Glomerular visceral epithelial cell (primary cell): ENCODE measurements at regions not wholly inside any gene's neighbourhood (a gene's known extent, or its start where the extent isn't known, plus 50 kb on each side); places are given as distances from the start of the nearest gene placed in this dataset.

Experiments used
- DNase-seq: peaks from one replicate; pipeline ENCODE4 v3.0.0-alpha.2; 2016; ENCODE audit errors: extremely low spot score

- DNase-seq: no peak
These were observed 526.4 kb upstream of the SPHKAP start for GRCh38 chr2:228707846-228708245.

- no peak for DNase-seq
These were observed 523.8 kb upstream of the SPHKAP start for GRCh38 chr2:228705318-228705717.

DNA sequence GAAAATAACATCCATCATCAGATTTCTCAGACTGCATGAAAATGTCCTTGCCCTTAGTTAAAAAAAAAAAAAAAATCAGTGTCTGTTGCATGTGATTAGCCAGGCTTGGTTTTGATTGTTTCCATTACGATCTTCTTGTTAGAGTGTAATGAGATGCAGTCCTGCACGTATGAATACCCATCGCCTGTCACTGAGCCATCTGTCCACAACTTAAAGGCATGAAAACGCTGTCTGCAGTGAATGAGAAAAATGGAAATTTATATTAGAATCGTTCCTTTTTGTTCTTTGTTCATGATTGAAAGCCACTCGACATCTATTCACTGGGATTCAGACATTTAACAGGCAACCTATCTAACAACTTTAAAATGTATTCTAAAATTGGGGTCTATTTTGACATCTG, 521.7 kb upstream of the SPHKAP start:
- no peak for DNase-seq

DNA sequence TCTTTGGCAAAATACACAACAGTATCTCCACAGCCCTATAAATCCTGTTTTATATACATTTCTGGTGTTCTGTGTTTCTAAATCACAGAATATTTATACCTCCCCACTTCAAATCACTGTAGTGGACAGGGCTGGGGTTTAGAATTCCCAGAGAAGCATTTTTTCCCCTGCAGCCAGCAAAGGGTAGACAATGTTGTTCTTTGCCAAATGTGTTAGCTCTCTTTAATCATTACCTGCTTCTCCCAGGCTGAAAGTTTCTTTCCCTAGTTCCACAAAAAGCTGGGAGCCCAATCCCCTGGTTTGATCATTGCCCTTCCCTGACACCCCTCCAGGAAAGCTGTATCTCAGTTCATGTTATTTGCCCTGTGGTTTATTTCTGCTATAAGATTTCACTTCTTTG, 520.0 kb upstream of the SPHKAP start:
- DNase-seq: no peak

GRCh38 chr2:228700638-228701037, 519.2 kb upstream of the SPHKAP start:
- DNase-seq: peak; percentile 17

- no peak for DNase-seq
These were observed 518.4 kb upstream of the SPHKAP start for GRCh38 chr2:228699888-228700287.

DNA sequence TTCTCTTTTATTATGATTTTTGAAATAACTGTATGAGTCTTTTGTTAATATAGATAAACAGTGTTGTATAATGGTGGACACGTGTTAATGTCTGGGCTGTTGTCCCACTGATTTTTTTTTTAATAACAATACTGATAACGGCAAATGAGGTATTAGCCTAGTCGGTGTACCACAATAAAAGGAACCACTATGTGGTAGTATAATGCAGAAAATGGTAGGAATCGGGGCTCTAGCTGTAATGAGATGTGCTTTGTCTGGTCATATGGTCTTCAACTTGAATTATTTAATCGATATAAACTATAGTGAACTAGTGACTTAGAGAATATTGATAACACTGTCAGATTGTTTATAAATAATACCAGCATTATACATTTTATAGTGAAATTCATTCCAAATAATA, 517.9 kb upstream of the SPHKAP start:
- no peak for DNase-seq

- no peak for DNase-seq
These were observed 517.5 kb upstream of the SPHKAP start for GRCh38 chr2:228698963-228699362.

DNA sequence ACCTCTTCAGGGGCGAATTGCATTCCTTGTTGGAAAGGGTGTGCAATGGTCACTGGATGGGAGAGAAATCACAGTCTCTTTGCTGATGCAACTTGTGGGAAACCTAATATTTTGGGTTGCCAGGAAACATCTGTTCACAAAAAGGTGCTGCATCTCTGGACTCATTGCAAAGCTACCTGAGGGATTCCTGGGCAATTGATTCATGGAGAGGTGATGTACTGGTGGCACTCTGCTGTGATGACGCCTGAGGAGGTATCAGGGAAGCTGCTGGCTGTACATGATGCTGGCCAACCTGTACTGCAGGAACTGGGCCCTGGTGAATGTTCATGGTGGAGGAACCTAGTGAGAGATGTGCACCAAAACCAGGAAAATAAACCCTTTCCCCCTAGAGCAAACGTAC, 516.0 kb upstream of the SPHKAP start:
- no peak for DNase-seq

DNA sequence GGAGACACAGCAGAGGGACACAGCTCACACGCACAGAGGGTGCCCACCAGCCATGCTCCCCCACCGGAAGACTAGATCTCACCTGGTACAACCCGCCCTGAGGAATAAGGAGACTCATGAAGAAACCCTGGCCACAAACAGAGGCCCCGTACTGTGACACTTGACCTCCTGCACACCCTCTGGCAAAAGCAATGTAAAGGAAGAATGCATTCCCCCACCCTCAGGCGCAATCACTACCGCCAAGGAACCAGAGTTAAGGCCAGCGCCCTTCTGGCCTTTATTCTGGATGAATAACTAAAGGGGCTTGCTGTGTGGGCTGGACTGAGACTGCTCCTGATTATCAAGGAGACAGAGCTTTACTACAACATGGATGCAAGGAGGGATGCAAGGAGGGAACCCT, 509.2 kb upstream of the SPHKAP start:
- DNase-seq: no peak

DNA sequence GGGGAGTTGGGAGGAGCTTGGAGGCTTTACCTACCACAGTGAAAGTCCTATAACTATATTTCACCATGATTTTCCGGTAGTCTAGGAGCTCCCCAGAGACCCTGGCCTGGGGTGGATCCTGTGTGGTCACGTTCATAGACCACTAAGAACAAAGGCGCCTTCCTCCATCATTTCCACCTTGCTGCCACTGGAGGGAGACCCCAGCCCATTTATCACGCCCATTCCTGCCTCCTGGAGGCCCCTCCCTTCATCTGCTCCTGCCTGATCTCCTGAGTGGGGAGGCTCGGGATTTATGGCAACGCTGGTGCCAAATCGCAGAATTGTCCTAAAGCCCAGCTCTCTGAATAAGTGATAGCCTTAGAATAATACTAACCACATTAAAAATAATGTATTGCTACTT, 507.6 kb upstream of the SPHKAP start:
- no peak for DNase-seq

DNA sequence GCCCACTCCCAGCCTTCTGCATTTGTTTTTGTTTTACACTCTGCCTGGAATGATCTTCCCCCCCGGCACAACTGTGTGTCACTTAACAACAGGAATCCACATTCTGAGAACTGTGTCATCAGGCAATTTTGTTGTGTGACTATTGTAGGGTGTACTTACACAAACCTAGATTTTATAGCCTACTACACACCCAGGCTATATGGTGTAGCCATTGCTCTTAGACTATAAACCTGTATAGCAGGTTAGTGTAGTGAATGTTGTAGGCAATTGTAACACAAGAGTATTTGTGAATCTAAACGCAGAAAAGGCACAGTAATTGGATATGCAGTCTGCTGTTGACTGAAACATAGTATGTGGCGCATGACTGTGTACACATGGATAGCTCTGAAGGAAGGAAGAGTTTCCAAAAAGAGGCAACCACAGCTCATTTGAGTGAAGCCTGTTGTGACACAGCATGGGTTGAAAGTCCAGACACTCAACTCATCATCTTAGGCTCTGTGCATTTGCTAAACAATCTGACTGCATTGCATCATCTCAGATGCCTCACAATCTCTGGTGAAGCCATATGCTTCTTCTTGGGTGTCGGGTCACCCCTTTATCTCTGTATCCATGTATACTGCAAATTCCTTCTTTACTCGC, 506.6 kb upstream of the SPHKAP start:
- no peak for DNase-seq

GRCh38 chr2:228681979-228682378, 500.5 kb upstream of the SPHKAP start:
- DNase-seq: no peak

- peak; percentile 36 for DNase-seq
These were observed 499.9 kb upstream of the SPHKAP start for GRCh38 chr2:228681426-228681825.

- no peak for DNase-seq
These were observed 496.6 kb upstream of the SPHKAP start for GRCh38 chr2:228678110-228678509.

DNA sequence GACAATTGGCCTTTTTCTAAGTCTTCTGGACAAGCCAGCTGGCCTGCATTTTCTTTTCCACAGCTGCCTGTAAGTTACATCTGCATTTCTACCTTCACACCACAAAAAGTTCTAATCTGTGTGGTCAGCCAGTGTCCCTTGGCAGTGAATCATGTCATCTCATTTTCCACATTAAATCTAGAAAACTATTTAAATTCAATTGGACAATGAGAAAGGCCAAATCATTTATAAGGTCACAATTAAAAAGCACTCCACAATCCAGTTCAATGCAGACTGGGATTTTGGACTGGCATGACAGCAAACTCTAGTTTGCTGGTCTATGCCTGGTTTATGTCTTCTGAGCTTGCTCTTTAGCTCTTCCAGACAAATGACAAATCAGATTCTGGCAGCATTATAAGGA, 494.2 kb upstream of the SPHKAP start:
- DNase-seq: no peak

DNA sequence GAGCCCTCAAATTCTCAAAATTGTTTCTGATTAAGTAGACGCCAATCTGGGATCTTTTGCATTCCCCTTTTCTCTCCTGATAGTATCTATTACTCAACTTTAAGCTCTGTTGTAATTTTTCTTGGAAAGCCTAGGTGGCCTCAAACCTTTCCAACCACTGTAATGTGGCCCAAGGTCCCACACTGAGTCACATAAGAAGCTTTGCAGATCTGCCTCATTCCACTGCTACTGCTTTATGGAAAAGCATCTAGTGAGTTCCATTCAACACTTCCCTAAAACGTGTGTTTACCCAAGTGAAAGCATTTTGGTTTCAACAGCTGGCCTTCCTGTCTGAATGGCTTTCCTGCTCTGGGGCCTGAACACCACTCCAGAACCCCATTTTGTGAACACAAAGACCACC, 493.6 kb upstream of the SPHKAP start:
- DNase-seq: no peak

DNA sequence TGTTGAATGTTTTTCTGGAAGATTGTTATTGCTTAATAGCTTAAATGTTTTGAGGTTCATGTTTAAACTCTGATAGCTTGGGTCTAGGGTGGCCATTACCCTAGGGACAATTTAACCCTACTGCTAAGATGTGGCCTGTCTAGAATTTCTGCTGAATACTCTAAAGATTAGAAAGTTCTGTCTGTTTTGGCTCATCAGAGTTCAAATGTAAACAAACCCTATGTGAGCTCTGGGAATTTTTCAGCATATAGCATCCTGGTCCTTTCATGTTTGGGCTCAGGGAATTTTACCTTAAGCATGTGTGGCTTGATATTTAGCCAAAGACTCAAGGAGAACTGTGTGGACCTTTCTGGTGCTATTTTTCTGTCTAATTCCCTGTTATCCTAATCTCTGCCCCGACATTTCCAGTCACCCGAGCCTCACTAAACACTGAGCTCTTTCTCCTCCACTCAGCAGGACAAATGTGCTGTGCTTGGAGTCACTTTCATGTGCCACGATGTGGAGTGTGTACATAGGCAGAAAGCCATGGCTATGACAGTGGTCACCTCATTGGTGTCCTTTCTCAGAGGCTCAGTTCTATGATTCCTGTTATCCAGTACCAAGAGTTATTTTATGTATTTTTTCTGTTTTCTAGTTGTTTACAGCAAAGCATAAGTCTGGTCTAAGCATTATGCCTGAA, 492.5 kb upstream of the SPHKAP start:
- DNase-seq: no peak

DNA sequence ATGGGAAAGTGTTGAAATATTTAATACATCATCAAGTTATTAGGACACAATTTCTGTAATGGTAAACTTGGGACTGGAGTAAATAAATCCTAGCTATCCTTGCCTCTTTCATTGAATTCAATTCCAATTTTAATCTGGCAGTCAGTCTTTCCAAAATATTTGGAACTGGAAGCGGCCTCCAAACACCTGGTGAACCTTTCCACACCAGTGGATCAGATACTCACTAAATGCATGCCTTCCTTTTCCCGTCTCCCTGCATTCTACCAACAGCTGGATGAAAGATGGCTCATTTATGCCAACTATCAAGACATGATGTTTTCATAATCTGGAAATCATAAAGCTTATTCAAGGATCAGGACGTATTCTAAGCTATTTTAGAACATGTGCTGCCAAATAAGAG, 488.2 kb upstream of the SPHKAP start:
- DNase-seq: no peak

DNA sequence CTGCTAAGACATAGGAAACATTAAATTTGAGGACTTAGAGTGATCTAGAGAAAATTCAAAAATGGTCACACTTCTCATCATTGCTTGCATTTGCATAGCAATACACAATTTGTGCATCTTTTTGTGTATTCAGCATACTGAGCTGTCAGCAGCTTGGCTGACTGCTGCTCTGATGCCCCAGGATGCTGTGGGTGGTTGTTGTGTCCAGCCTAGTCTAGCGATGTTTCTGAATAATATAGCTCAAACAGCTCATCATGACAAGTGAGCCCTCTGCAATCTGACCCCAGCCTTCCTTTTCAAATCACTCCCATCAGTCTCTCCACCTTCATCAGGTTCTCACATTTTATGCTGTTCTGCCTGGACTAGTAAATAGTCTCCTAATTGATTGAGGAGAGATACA, 483.7 kb upstream of the SPHKAP start:
- no peak for DNase-seq

DNA sequence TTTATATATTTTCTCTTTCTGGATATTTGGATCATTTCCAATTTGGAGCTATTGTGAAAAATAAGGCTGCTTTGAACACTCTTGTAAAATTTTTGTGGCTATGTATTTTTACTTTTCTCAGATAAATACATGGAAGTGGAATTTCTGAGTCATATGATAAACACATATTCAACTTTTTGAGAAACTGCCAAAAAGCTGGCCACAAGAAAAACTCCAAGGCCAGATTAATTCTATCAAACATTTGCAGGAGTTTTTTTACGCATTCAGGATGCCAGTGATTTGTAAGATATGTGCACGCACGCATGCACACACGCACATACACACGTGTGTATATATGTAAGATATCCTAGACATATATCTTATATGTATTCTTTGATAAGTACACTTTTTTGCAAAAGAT, 477.5 kb upstream of the SPHKAP start:
- peak; percentile 21 for DNase-seq

- peak; percentile 13 for DNase-seq
These were observed 476.4 kb upstream of the SPHKAP start for GRCh38 chr2:228657807-228658402.

DNA sequence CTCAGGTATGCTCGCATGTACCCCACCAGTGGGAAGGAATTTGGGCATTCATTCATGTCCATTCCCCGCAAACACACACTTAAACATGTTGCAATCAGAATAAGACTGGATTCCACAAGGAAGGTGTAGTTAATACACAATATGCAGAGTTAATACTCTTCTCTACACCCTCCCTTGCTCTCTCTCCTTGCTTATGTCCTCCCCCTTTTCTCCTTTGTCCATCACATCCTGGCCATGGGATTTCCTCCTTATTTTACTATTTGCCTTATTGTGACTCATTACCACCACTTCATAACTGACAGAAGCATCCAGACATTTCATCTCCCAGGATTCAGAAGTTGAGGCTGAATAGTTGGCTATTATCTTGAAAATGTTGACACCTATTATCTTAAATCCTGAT, 473.8 kb upstream of the SPHKAP start:
- no peak for DNase-seq

- no peak for DNase-seq
These were observed 473.2 kb upstream of the SPHKAP start for GRCh38 chr2:228654707-228655106.
